Fibroblast of lung (primary cell): ENCODE measurements at regions not wholly inside any gene's neighbourhood (a gene's known extent, or its start where the extent isn't known, plus 50 kb on each side); places are given as distances from the start of the nearest gene placed in this dataset.

Experiments used
- DNase-seq, 2 donors: peaks; one replicate each; pipeline versions ENCODE4 v3.0.0 to v3.0.0-alpha.2; 2010; ENCODE audit warnings: low read depth in 2 of 2
- H2AFZ ChIP-seq: 2 replicates; pipeline ENCODE4 v1.5.1; 2012; ENCODE audit warnings: low read length, control low read depth, inconsistent platforms
- H3K27ac ChIP-seq: 2 replicates; pipeline ENCODE4 v1.5.1; 2011; ENCODE audit warnings: low read length, control low read depth; ENCODE audit not compliant: insufficient read depth
- H3K27me3 ChIP-seq: 2 replicates; pipeline ENCODE4 v1.5.1; 2011; ENCODE audit warnings: mild to moderate bottlenecking, low read length; ENCODE audit not compliant: control insufficient read depth, insufficient read depth
- H3K36me3 ChIP-seq: 2 replicates; pipeline ENCODE4 v1.5.1; 2011; ENCODE audit warnings: low read length; ENCODE audit not compliant: control insufficient read depth, insufficient read depth
- H3K4me1 ChIP-seq: 2 replicates; pipeline ENCODE4 v1.5.1; 2011; ENCODE audit warnings: low read length; ENCODE audit not compliant: control insufficient read depth, insufficient read depth; ENCODE audit errors: extremely low read depth
- H3K4me2 ChIP-seq: 2 replicates; pipeline ENCODE4 v1.5.1; 2011; ENCODE audit warnings: low read length, control low read depth; ENCODE audit not compliant: insufficient read depth; ENCODE audit errors: extremely low read depth
- H3K4me3 ChIP-seq, 4 experiments: fragments of 200-600 bp in 1 of 4; sonication (generic) in 1 of 4; replicated peaks in 1 of 4; 2 replicates each; pipeline ENCODE4 v1.5.1; 2011 to 2016; ENCODE audit warnings: low read length in 4 of 4, low read depth in 3 of 4, mild to moderate bottlenecking in 3 of 4, control low read depth in 2 of 4, inconsistent platforms in 1 of 4, mixed read lengths in 1 of 4; ENCODE audit not compliant: insufficient read depth in 1 of 4; ENCODE audit errors: control extremely low read depth in 1 of 4
- H3K79me2 ChIP-seq: 2 replicates; pipeline ENCODE4 v1.5.1; 2012; ENCODE audit warnings: mild to moderate bottlenecking, low read length, inconsistent platforms; ENCODE audit not compliant: control insufficient read depth, insufficient read depth
- H3K9ac ChIP-seq: 2 replicates; pipeline ENCODE4 v1.5.1; 2011; ENCODE audit warnings: mild to moderate bottlenecking, low read length, control low read depth; ENCODE audit not compliant: insufficient read depth
- H3K9me3 ChIP-seq: 2 replicates; pipeline ENCODE4 v1.5.1; 2012; ENCODE audit warnings: low read depth, low read length; ENCODE audit not compliant: control insufficient read depth, insufficient read depth
- H4K20me1 ChIP-seq: 2 replicates; pipeline ENCODE4 v1.5.1; 2011; ENCODE audit warnings: low read length; ENCODE audit not compliant: control insufficient read depth, insufficient read depth; ENCODE audit errors: extremely low read depth
- EZH2 ChIP-seq: IDR thresholded peaks from 2 replicates; pipeline ENCODE4 v1.5.1; 2012; ENCODE audit warnings: low read length, control low read depth, mild to moderate bottlenecking; ENCODE audit errors: missing control alignments
- TF ChIP-seq, protein P1 (sequence below), 2 donors: IDR thresholded peaks in 1 of 2; conservative IDR thresholded peaks in 1 of 2; 1 replicate in 1 of 2; 2 replicates in 1 of 2; pipeline ENCODE4 v1.5.1; 2011 to 2012; ENCODE audit warnings: low read length in 2 of 2, control low read depth in 1 of 2, inconsistent platforms in 1 of 2, low read depth in 1 of 2, mild to moderate bottlenecking in 1 of 2

DNA sequence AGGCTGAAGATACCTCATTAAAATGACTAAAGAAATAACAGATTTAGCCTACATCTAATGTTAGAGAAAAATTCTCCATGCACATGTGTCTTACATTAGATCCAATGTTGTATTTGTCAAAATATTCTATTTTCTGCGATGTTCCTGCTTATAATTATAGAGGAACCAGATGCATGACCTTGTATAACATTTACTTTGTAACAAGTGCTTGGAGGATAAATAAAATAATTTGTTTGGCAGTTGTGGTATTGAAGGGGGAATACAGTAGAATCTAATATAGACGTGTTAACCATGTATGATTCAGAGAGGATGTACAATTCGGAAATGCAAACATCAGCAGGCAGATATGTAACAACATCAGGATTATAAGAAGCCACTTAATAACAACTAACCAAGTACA lies 922.2 kb downstream of the TUSC7 start:
- no peaks in the 10 kb centered on the region for H3K79me2 ChIP-seq

DNA sequence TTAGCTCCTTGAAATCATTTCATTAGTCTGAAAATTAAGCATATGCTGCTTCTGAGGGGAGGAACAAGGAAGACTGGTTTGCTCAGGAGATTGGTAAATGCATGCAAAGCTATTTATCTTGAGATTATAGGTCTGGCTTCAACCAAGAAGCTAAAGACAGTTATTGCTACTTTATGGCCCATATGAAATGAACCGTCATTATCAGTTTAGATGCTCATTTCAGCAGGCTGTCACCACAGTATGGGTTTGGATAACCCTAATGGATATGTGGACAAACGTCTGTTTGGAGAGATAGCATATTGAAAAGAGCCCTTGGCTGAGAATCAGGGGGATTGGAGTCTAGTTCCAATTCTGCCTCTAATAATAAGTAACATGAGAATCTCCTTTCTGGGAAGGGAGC lies 922.6 kb downstream of the TUSC7 start:
- no peak for DNase-seq
- Histone ChIP-seq H3K79me2 (no peaks in the 10 kb centered on the region), H3K4me3 (no peak overlapping the region), H3K9ac (no peak overlapping the region), H3K4me2 (no peak overlapping the region), H3K36me3 (no peaks in the 10 kb centered on the region), H3K9me3 (no peaks in the 10 kb centered on the region), H3K27ac (no peak overlapping the region), H2AFZ (no peak overlapping the region), H3K4me1 (no peaks in the 10 kb centered on the region), H4K20me1 (no peaks in the 10 kb centered on the region), H3K27me3 (no peaks in the 10 kb centered on the region)
- TF ChIP-seq, protein P1, sequence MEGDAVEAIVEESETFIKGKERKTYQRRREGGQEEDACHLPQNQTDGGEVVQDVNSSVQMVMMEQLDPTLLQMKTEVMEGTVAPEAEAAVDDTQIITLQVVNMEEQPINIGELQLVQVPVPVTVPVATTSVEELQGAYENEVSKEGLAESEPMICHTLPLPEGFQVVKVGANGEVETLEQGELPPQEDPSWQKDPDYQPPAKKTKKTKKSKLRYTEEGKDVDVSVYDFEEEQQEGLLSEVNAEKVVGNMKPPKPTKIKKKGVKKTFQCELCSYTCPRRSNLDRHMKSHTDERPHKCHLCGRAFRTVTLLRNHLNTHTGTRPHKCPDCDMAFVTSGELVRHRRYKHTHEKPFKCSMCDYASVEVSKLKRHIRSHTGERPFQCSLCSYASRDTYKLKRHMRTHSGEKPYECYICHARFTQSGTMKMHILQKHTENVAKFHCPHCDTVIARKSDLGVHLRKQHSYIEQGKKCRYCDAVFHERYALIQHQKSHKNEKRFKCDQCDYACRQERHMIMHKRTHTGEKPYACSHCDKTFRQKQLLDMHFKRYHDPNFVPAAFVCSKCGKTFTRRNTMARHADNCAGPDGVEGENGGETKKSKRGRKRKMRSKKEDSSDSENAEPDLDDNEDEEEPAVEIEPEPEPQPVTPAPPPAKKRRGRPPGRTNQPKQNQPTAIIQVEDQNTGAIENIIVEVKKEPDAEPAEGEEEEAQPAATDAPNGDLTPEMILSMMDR (conservative IDR thresholded peaks at IDR 0.05 in 1 of 2, IDR thresholded peaks at IDR 0.05 in 1 of 2; ENCODE audit: low read depth in 1 of 2, low read length in 2 of 2), result no peak
- TF ChIP-seq EZH2, result no peak

More for the DNA sequence above, 922.2 kb downstream of the TUSC7 start:
- DNase-seq, result no peak
- Histone ChIP-seq H3K27ac (no peak overlapping the region), H3K27me3 (no peaks in the 10 kb centered on the region), H3K9ac (no peak overlapping the region), H2AFZ (no peak overlapping the region), H3K4me1 (no peaks in the 10 kb centered on the region), H3K9me3 (no peaks in the 10 kb centered on the region), H3K36me3 (no peaks in the 10 kb centered on the region), H3K4me2 (no peak overlapping the region), H3K4me3 (no peak overlapping the region), H4K20me1 (no peaks in the 10 kb centered on the region)
- TF ChIP-seq, protein P1 (conservative IDR thresholded peaks at IDR 0.05 in 1 of 2, IDR thresholded peaks at IDR 0.05 in 1 of 2; ENCODE audit: low read depth in 1 of 2, low read length in 2 of 2), result no peak

DNA sequence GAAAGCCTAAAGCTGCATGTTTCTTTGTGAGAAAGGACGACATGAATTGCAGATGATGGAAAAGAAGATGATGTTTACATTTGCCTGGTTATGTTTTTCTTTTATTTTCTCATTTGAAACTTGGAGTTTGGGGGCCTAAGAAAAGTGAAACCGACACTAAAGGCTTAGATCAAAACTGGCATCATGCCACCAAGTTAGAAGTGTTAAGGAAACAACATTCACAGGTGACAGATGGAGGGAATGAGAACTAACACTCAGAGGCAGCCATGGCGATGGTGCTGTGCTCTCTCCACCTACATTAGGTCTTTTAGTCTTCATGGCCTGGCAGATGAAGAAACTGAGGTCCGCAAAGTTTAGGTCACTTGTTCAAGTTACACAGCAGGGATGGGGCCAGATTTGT lies 923.6 kb downstream of the TUSC7 start:
- no peak for TF ChIP-seq EZH2
- TF ChIP-seq, protein P1 (conservative IDR thresholded peaks at IDR 0.05 in 1 of 2, IDR thresholded peaks at IDR 0.05 in 1 of 2; ENCODE audit: low read depth in 1 of 2, low read length in 2 of 2), result no peak
- Histone ChIP-seq H3K27me3 (no peaks in the 10 kb centered on the region), H3K4me2 (no peak overlapping the region), H3K36me3 (no peaks in the 10 kb centered on the region), H3K27ac (no peak overlapping the region), H3K4me3 (no peak overlapping the region), H3K9me3 (no peaks in the 10 kb centered on the region), H3K4me1 (no peaks in the 10 kb centered on the region), H2AFZ (no peak overlapping the region), H4K20me1 (no peaks in the 10 kb centered on the region), H3K9ac (no peak overlapping the region), H3K79me2 (no peaks in the 10 kb centered on the region)
- no peak for DNase-seq
